GM18858 (cell line): ENCODE measurements at regions not wholly inside any gene's neighbourhood (a gene's known extent, or its start where the extent isn't known, plus 50 kb on each side); places are given as distances from the start of the nearest gene placed in this dataset.

Experiments
- ATAC-seq: cut with Tn5 transposase; IDR thresholded peaks from one replicate; pipeline ENCODE4 v1.9.1; 2021; ENCODE audit not compliant: unreplicated experiment

GRCh38 chr7:93016681-93017381, 100.9 kb downstream of the SAMD9 start:
- no peak for ATAC-seq

- ATAC-seq: no peak
Observed at GRCh38 chr7:93015779-93016481, 101.8 kb downstream of the SAMD9 start.

- ATAC-seq: no peak
Observed at GRCh38 chr7:93015101-93015778, 102.5 kb downstream of the SAMD9 start.

- no peak for ATAC-seq
Observed at GRCh38 chr7:93014410-93014809, 103.4 kb downstream of the SAMD9 start.

- no peak for ATAC-seq
Observed at GRCh38 chr7:93013446-93014061, 104.2 kb downstream of the SAMD9 start.

- ATAC-seq: no peak
Observed at GRCh38 chr7:93011351-93012294, 106.2 kb downstream of the SAMD9 start.

GRCh38 chr7:93008833-93009232, 108.9 kb downstream of the SAMD9 start:
- ATAC-seq: no peak

GRCh38 chr7:93006480-93007095, 111.2 kb downstream of the SAMD9 start:
- no peak for ATAC-seq

- ATAC-seq: no peak
Observed at GRCh38 chr7:93004906-93005305, 112.9 kb downstream of the SAMD9 start.

- ATAC-seq: no peak
Observed at GRCh38 chr7:92997719-92998118, 120.1 kb downstream of the SAMD9 start.

GRCh38 chr7:92997152-92997551, 120.6 kb downstream of the SAMD9 start:
- no peak for ATAC-seq

- no peak for ATAC-seq
Observed at GRCh38 chr7:92994901-92995300, 122.9 kb downstream of the SAMD9 start.

- no peak for ATAC-seq
Observed at GRCh38 chr7:92992932-92993331, 124.8 kb downstream of the SAMD9 start.

- no peak for ATAC-seq
Observed at GRCh38 chr7:92992483-92992882, 125.3 kb downstream of the SAMD9 start.

- ATAC-seq: no peak
Observed at GRCh38 chr7:92991190-92991589, 126.6 kb downstream of the SAMD9 start.

- no peak for ATAC-seq
Observed at GRCh38 chr7:92988941-92989545, 128.7 kb downstream of the SAMD9 start.

- no peak for ATAC-seq
Observed at GRCh38 chr7:92988051-92988450, 129.7 kb downstream of the SAMD9 start.

GRCh38 chr7:92987538-92987937, 130.2 kb downstream of the SAMD9 start:
- no peak for ATAC-seq

- ATAC-seq: no peak
Observed at GRCh38 chr7:92987095-92987494, 130.7 kb downstream of the SAMD9 start.

- ATAC-seq: no peak
Observed at GRCh38 chr7:92982928-92983327, 134.9 kb downstream of the SAMD9 start.
